ENCODE measurements at regions not wholly inside any gene's neighbourhood (a gene's known extent, or its start where the extent isn't known, plus 50 kb on each side); places are given as distances from the start of the nearest gene placed in this dataset.

GRCh38 chr5:94066437-94067207 is 325.2 kb upstream of the POU5F2 start (continued):
- TF ChIP-seq TSHZ2 (CRISPR knock-in tag; IDR thresholded peaks at IDR 0.05) = no peak
- no peak for TF ChIP-seq ZNF8 (CRISPR knock-in tag; IDR thresholded peaks at IDR 0.05)

- ATAC-seq = no peak
- TF ChIP-seq ZFP3 (CRISPR knock-in tag; IDR thresholded peaks at IDR 0.05) = no peak
- no peak for TF ChIP-seq CSDC2 (CRISPR knock-in tag; IDR thresholded peaks at IDR 0.05)
- no peak for TF ChIP-seq SNAI2 (CRISPR knock-in tag; IDR thresholded peaks at IDR 0.05)
- TF ChIP-seq TOX (CRISPR knock-in tag; IDR thresholded peaks at IDR 0.05; ENCODE audit: borderline replicate concordance) = no peak
- TF ChIP-seq CREB5 (CRISPR knock-in tag; IDR thresholded peaks at IDR 0.05; ENCODE audit: low read depth) = no peak
- TF ChIP-seq ESRRG (CRISPR knock-in tag; IDR thresholded peaks at IDR 0.05) = no peak
- no peak for TF ChIP-seq PATZ1 (CRISPR knock-in tag; IDR thresholded peaks at IDR 0.05; ENCODE audit: borderline replicate concordance)
- no peak for TF ChIP-seq ZC3H10 (CRISPR knock-in tag; IDR thresholded peaks at IDR 0.05)
- TF ChIP-seq GLIS3 (CRISPR knock-in tag; IDR thresholded peaks at IDR 0.05) = no peak
- no peak for TF ChIP-seq ZNF8 (CRISPR knock-in tag; IDR thresholded peaks at IDR 0.05)
- no peak for TF ChIP-seq RARB (CRISPR knock-in tag; IDR thresholded peaks at IDR 0.05)
- TF ChIP-seq POU6F1 (CRISPR knock-in tag; IDR thresholded peaks at IDR 0.05; ENCODE audit: borderline replicate concordance, low read depth) = no peak
- TF ChIP-seq OSR1 (CRISPR knock-in tag; IDR thresholded peaks at IDR 0.05) = no peak
- TF ChIP-seq TCF4 (CRISPR knock-in tag; IDR thresholded peaks at IDR 0.05; ENCODE audit: borderline replicate concordance) = no peak
- TF ChIP-seq PPARA (CRISPR knock-in tag; IDR thresholded peaks at IDR 0.05; ENCODE audit: borderline replicate concordance) = no peak
- no peak for TF ChIP-seq BACH2 (CRISPR knock-in tag; IDR thresholded peaks at IDR 0.05; ENCODE audit: borderline replicate concordance)
- TF ChIP-seq ISL1 (CRISPR knock-in tag; IDR thresholded peaks at IDR 0.05) = no peak
- TF ChIP-seq CSRNP3 (CRISPR knock-in tag; IDR thresholded peaks at IDR 0.05) = no peak
Observed at GRCh38 chr5:94064025-94064424, 322.6 kb upstream of the POU5F2 start.

GRCh38 chr5:94057655-94058054 is 316.3 kb upstream of the POU5F2 start:
- ATAC-seq = no peak
- no peak for TF ChIP-seq TOX (CRISPR knock-in tag; IDR thresholded peaks at IDR 0.05; ENCODE audit: borderline replicate concordance)
- no peak for TF ChIP-seq ZNF70 (CRISPR knock-in tag; IDR thresholded peaks at IDR 0.05)
- no peak for TF ChIP-seq TSHZ2 (CRISPR knock-in tag; IDR thresholded peaks at IDR 0.05)
- TF ChIP-seq ZFP3 (CRISPR knock-in tag; IDR thresholded peaks at IDR 0.05) = no peak
- TF ChIP-seq POU6F1 (CRISPR knock-in tag; IDR thresholded peaks at IDR 0.05; ENCODE audit: borderline replicate concordance, low read depth) = no peak
- no peak for TF ChIP-seq BACH2 (CRISPR knock-in tag; IDR thresholded peaks at IDR 0.05; ENCODE audit: borderline replicate concordance)
- no peak for TF ChIP-seq ISL1 (CRISPR knock-in tag; IDR thresholded peaks at IDR 0.05)
- TF ChIP-seq ZNF8 (CRISPR knock-in tag; IDR thresholded peaks at IDR 0.05) = no peak
- TF ChIP-seq OSR1 (CRISPR knock-in tag; IDR thresholded peaks at IDR 0.05) = no peak
- no peak for TF ChIP-seq ESRRG (CRISPR knock-in tag; IDR thresholded peaks at IDR 0.05)
- no peak for TF ChIP-seq PATZ1 (CRISPR knock-in tag; IDR thresholded peaks at IDR 0.05; ENCODE audit: borderline replicate concordance)
